ENCODE measurements at regions not wholly inside any gene's neighbourhood (a gene's known extent, or its start where the extent isn't known, plus 50 kb on each side); places are given as distances from the start of the nearest gene placed in this dataset.

DNA sequence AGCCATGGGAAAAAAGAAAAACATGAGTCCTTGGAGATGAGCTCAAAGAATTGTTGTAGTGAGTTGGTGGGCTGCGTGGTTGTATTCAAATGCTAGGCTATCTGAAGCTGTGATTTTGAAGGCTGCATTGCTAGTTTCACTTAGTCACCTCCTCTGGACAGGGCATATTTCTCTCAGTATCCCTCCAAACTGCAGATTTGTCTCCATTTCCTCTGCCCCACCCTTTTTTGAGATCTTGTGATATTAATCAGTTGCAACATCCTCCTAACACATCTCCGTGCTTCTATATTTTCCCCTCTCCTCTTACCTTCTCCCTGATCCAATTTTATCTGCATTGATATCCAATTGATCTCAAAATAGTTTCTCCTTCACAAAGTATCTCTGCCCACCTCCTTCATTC lies 1048.0 kb upstream of the WWC1 start:
- TF ChIP-seq POLR2A (IDR thresholded peaks at IDR 0.05) (no peak), POLR2AphosphoS5 (IDR thresholded peaks at IDR 0.05) (no peak), EP300 (IDR thresholded peaks at IDR 0.05; ENCODE audit: low read depth) (no peak)
- TF ChIP-seq, protein P1, sequence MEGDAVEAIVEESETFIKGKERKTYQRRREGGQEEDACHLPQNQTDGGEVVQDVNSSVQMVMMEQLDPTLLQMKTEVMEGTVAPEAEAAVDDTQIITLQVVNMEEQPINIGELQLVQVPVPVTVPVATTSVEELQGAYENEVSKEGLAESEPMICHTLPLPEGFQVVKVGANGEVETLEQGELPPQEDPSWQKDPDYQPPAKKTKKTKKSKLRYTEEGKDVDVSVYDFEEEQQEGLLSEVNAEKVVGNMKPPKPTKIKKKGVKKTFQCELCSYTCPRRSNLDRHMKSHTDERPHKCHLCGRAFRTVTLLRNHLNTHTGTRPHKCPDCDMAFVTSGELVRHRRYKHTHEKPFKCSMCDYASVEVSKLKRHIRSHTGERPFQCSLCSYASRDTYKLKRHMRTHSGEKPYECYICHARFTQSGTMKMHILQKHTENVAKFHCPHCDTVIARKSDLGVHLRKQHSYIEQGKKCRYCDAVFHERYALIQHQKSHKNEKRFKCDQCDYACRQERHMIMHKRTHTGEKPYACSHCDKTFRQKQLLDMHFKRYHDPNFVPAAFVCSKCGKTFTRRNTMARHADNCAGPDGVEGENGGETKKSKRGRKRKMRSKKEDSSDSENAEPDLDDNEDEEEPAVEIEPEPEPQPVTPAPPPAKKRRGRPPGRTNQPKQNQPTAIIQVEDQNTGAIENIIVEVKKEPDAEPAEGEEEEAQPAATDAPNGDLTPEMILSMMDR (IDR thresholded peaks at IDR 0.05): no peak
- 65 to 83% methylated on average over 2 of the region's 2 CpGs for WGBS, 2 donors (ENCODE audit: low coverage in 1 of 2)
- no peak overlapping the region for H3K4me3 ChIP-seq
- H3K36me3 ChIP-seq: no peaks in the 10 kb centered on the region
- H3K27me3 ChIP-seq: no peaks in the 10 kb centered on the region
- no peak for DNase-seq
- in situ Hi-C loops (cut with MboI; ENCODE audit: low pct_ligation_motif_present in 1 of 4, low pct_unique_long_range_greater_than_20kb in 1 of 4, low sequenced_read_pairs in 3 of 4): no loop called here
- H3K4me1 ChIP-seq: no peaks in the 10 kb centered on the region
- intact Hi-C loops (cut with DNase I; ENCODE audit: low total_unique reads): no loop called here
- H3K9me3 ChIP-seq: no peaks in the 10 kb centered on the region
- no peak overlapping the region for H3K27ac ChIP-seq

DNA sequence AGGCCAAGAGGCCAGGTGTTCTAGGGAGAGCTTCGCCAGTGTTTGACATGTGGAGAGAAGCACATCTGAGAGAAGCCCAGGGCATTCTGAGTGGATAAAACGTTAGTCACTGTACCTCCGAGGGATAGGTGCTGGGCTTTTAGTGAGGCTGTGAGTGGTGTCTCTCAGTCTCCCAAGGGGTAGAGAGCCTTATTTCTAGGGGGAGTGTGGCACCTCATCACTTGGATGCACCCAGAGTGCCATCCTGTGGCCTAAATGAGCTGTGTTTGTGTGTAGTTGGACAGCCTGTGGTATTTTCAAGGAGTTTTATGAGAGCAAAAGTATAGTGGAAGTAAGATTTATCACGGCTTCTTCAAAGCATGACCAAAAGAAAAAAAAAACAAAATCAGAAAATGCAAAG lies 1046.9 kb upstream of the WWC1 start:
- in situ Hi-C loops (cut with MboI; ENCODE audit: low pct_ligation_motif_present in 1 of 4, low pct_unique_long_range_greater_than_20kb in 1 of 4, low sequenced_read_pairs in 3 of 4) (no loop called here), intact Hi-C loops (cut with DNase I; ENCODE audit: low total_unique reads) (no loop called here)
- H3K36me3 ChIP-seq: no peaks in the 10 kb centered on the region
- no peaks in the 10 kb centered on the region for H3K4me1 ChIP-seq
- H3K27me3 ChIP-seq: no peaks in the 10 kb centered on the region
- TF ChIP-seq, protein P1 (IDR thresholded peaks at IDR 0.05): no peak
- TF ChIP-seq POLR2A (IDR thresholded peaks at IDR 0.05): no peak
- TF ChIP-seq EP300 (IDR thresholded peaks at IDR 0.05; ENCODE audit: low read depth): no peak
- TF ChIP-seq POLR2AphosphoS5 (IDR thresholded peaks at IDR 0.05): no peak
- H3K9me3 ChIP-seq: no peaks in the 10 kb centered on the region
- no peak overlapping the region for H3K4me3 ChIP-seq
- DNase-seq: no peak
- H3K27ac ChIP-seq: no peak overlapping the region
- WGBS, 2 donors (ENCODE audit: low coverage in 1 of 2): 36 to 57% methylated on average over 1 to 4 of the region's 4 CpGs

DNA sequence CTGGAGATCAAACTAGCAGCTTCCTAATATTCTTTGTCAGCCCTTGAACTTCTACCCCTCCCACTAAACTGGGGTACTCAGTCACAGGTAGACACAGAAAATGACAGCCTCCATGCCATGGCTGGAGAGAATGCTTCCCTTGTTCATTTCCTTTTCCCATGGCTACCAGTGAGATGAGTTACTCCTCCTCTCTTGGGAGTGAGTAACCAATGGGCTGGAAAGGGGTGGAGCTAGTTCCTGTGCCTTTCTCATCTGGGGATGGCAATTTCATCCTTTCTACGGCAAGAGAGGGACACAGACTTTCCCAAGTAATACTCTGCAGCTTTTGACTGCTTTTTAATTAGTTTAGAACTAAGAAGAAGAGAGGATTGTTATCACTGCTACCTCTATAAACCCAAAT lies 1045.6 kb upstream of the WWC1 start:
- Histone ChIP-seq H3K4me1 (no peaks in the 10 kb centered on the region), H3K9me3 (no peaks in the 10 kb centered on the region), H3K27ac (no peak overlapping the region), H3K4me3 (no peak overlapping the region), H3K36me3 (no peaks in the 10 kb centered on the region), H3K27me3 (no peaks in the 10 kb centered on the region)
- 55 to 67% methylated on average over 1 of the region's 1 CpG for WGBS, 2 donors (ENCODE audit: low coverage in 1 of 2)
- intact Hi-C loops (cut with DNase I; ENCODE audit: low total_unique reads): no loop called here
- TF ChIP-seq, protein P1 (IDR thresholded peaks at IDR 0.05): no peak
- in situ Hi-C loops (cut with MboI; ENCODE audit: low pct_ligation_motif_present in 1 of 4, low pct_unique_long_range_greater_than_20kb in 1 of 4, low sequenced_read_pairs in 3 of 4): no loop called here
- DNase-seq: no peak

DNA sequence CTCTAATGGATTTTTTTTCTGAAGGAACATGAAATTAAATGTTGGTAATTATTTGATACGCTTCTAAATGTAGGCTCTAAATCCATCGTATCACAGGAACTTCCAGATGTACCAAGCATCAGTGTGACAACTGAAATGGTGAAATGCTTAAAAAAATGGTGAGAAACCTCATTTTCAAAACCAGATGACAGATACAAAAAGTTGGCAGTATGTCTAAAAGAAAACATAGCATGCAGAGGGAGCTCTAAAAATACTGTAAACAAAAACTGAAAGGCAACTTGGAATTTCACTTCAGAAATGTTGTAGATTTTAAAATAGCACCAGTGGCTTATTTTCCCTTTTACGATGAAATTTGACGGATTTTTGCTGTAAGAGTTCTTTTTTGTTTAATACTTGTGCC lies 1043.6 kb upstream of the WWC1 start:
- no peaks in the 10 kb centered on the region for H3K9me3 ChIP-seq
- no peaks in the 10 kb centered on the region for H3K4me1 ChIP-seq
- intact Hi-C loops (cut with DNase I; ENCODE audit: low total_unique reads): no loop called here
- no peak overlapping the region for H3K27ac ChIP-seq
- no peak for TF ChIP-seq POLR2A (IDR thresholded peaks at IDR 0.05)
- TF ChIP-seq, protein P1 (IDR thresholded peaks at IDR 0.05): no peak
- no peak for TF ChIP-seq EP300 (IDR thresholded peaks at IDR 0.05; ENCODE audit: low read depth)
- 73 to 82% methylated on average over 4 of the region's 4 CpGs for WGBS, 2 donors (ENCODE audit: low coverage in 1 of 2)
- in situ Hi-C loops (cut with MboI; ENCODE audit: low pct_ligation_motif_present in 1 of 4, low pct_unique_long_range_greater_than_20kb in 1 of 4, low sequenced_read_pairs in 3 of 4): no loop called here
- no peak overlapping the region for H3K4me3 ChIP-seq
- DNase-seq: no peak
- H3K27me3 ChIP-seq: no peaks in the 10 kb centered on the region
- no peaks in the 10 kb centered on the region for H3K36me3 ChIP-seq

All from transverse colon (tissue), 4 donors.